SH-SY5Y (cell line): ENCODE measurements at regions not wholly inside any gene's neighbourhood (a gene's known extent, or its start where the extent isn't known, plus 50 kb on each side); places are given as distances from the start of the nearest gene placed in this dataset.

Source experiments
- GATA2 ChIP-seq: IDR thresholded peaks from 2 replicates; pipeline ENCODE4 v1.6.1; 2011; ENCODE audit warnings: mild to moderate bottlenecking, low read depth, low read length
- GATA3 ChIP-seq: IDR thresholded peaks from 2 replicates; pipeline ENCODE4 v1.6.1; 2011; ENCODE audit warnings: low read depth, mild to moderate bottlenecking, low read length, moderate library complexity

GRCh38 chr12:43104494-43104893 lies 447.5 kb downstream of the ADAMTS20 start:
- TF ChIP-seq GATA2 = no peak
- TF ChIP-seq GATA3 = no peak
